Left ventricle myocardium inferior (tissue), 1 donor: ENCODE measurements at regions not wholly inside any gene's neighbourhood (a gene's known extent, or its start where the extent isn't known, plus 50 kb on each side); places are given as distances from the start of the nearest gene placed in this dataset.

Source experiments
- DNase-seq: peaks from one replicate; pipeline ENCODE4 v3.0.0-alpha.2; 2020
- H3K27ac ChIP-seq: fragments of 200-600 bp; replicated peaks from 2 replicates; pipeline ENCODE4 v1.8.0; 2021
- H3K27me3 ChIP-seq: fragments of 200-600 bp; 2 replicates; pipeline ENCODE4 v1.8.0; 2021; ENCODE audit warnings: low read depth
- H3K36me3 ChIP-seq: fragments of 200-600 bp; 2 replicates; pipeline ENCODE4 v1.8.0; 2021
- H3K4me1 ChIP-seq: fragments of 200-600 bp; 2 replicates; pipeline ENCODE4 v1.8.0; 2021
- H3K4me3 ChIP-seq: fragments of 200-600 bp; 2 replicates; pipeline ENCODE4 v1.8.0; 2021; ENCODE audit warnings: mild to moderate bottlenecking, moderate library complexity
- H3K9me3 ChIP-seq: fragments of 200-600 bp; replicated peaks from 2 replicates; pipeline ENCODE4 v1.8.0; 2021
- intact Hi-C: fragments of 100-400 bp; cut with micrococcal nuclease; formaldehyde crosslinking; loops from one replicate; pipeline ENCODE4 v1.11.0; 2022
- TF ChIP-seq, protein P1 (sequence below): fragments of 200-600 bp; IDR thresholded peaks from 2 replicates; pipeline ENCODE4 v1.8.0; 2021; ENCODE audit warnings: antibody characterized with exemption, mild to moderate bottlenecking, borderline replicate concordance
- donor health status: DM: no; HTN: yes; CAD: no; lungs with severe emphysema.

GRCh38 chr16:79466111-79466510 is 134.4 kb downstream of the MAF start:
- TF ChIP-seq, protein P1, sequence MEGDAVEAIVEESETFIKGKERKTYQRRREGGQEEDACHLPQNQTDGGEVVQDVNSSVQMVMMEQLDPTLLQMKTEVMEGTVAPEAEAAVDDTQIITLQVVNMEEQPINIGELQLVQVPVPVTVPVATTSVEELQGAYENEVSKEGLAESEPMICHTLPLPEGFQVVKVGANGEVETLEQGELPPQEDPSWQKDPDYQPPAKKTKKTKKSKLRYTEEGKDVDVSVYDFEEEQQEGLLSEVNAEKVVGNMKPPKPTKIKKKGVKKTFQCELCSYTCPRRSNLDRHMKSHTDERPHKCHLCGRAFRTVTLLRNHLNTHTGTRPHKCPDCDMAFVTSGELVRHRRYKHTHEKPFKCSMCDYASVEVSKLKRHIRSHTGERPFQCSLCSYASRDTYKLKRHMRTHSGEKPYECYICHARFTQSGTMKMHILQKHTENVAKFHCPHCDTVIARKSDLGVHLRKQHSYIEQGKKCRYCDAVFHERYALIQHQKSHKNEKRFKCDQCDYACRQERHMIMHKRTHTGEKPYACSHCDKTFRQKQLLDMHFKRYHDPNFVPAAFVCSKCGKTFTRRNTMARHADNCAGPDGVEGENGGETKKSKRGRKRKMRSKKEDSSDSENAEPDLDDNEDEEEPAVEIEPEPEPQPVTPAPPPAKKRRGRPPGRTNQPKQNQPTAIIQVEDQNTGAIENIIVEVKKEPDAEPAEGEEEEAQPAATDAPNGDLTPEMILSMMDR = no peak
- no peak overlapping the region for H3K4me3 ChIP-seq
- intact Hi-C loops = no loop called here
- H3K9me3 ChIP-seq = no peaks in the 10 kb centered on the region
- H3K27me3 ChIP-seq = no peaks in the 10 kb centered on the region
- no peaks in the 10 kb centered on the region for H3K36me3 ChIP-seq
- no peak overlapping the region for H3K27ac ChIP-seq
- DNase-seq = no peak
- H3K4me1 ChIP-seq = no peaks in the 10 kb centered on the region

- TF ChIP-seq, protein P1 = no peak
- H3K27ac ChIP-seq = no peak overlapping the region
- intact Hi-C loops = no loop called here
These were observed 136.7 kb downstream of the MAF start for GRCh38 chr16:79463841-79464240.

GRCh38 chr16:79456036-79456435 is 144.5 kb downstream of the MAF start:
- H3K9me3 ChIP-seq = no peaks in the 10 kb centered on the region
- no peak for DNase-seq
- H3K27ac ChIP-seq = no peak overlapping the region
- TF ChIP-seq, protein P1 = no peak
- no peak overlapping the region for H3K4me3 ChIP-seq
- no peaks in the 10 kb centered on the region for H3K4me1 ChIP-seq
- H3K36me3 ChIP-seq = no peaks in the 10 kb centered on the region
- peaks cover 13% of the 10 kb centered on the region for H3K27me3 ChIP-seq
- intact Hi-C loops = no loop called here

More at GRCh38 chr16:79463841-79464240, 136.7 kb downstream of the MAF start:
- no peaks in the 10 kb centered on the region for H3K36me3 ChIP-seq
- H3K4me3 ChIP-seq = no peak overlapping the region
- no peak for DNase-seq
- H3K4me1 ChIP-seq = no peaks in the 10 kb centered on the region
- H3K9me3 ChIP-seq = no peaks in the 10 kb centered on the region
- no peaks in the 10 kb centered on the region for H3K27me3 ChIP-seq

DNA sequence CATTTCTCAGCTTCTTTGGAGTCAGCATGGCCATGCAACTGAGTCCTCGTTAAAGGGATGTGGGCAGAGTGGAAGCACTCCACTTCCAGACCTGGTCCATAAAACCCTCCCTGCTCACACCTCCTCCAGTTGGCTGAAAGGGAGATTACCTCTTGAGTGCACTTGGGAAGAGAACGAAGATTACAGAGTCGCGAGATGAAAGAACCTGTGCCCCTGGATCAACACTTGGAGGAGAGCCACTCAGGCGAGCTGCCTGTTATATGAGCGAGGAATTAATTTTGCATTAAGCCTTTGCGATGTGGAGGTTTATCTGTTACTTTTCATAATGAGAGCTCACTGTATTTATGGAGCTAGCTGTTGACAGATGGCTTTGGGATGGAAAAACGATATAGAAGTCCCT is 147.9 kb downstream of the MAF start:
- DNase-seq = no peak
- Histone ChIP-seq H3K4me3 (no peak overlapping the region), H3K4me1 (no peaks in the 10 kb centered on the region), H3K9me3 (no peaks in the 10 kb centered on the region), H3K36me3 (no peaks in the 10 kb centered on the region), H3K27me3 (peaks cover 13% of the 10 kb centered on the region), H3K27ac (no peak overlapping the region)
- intact Hi-C loops = no loop called here
- TF ChIP-seq, protein P1 = no peak

- Histone ChIP-seq H3K4me3 (no peak overlapping the region), H3K9me3 (no peaks in the 10 kb centered on the region), H3K36me3 (no peaks in the 10 kb centered on the region), H3K4me1 (no peaks in the 10 kb centered on the region), H3K27ac (peak overlapping the region; percentile 27), H3K27me3 (peaks cover 13% of the 10 kb centered on the region)
- no peak for DNase-seq
- intact Hi-C loops = no loop called here
- TF ChIP-seq, protein P1 = no peak
These were observed 149.2 kb downstream of the MAF start for GRCh38 chr16:79451196-79451816.
